Fibroblast of mammary gland (primary cell): ENCODE measurements at regions not wholly inside any gene's neighbourhood (a gene's known extent, or its start where the extent isn't known, plus 50 kb on each side); places are given as distances from the start of the nearest gene placed in this dataset.
"Not testable (repeated sequence)": the region's sequence is repeated elsewhere in the genome, so short reads cannot be mapped to it uniquely, and the experiment has no call there.

ENCODE experiments used
- DNase-seq: peaks from one replicate; pipeline ENCODE4 v3.0.0-alpha.2; 2010; ENCODE audit warnings: low read depth
- H3K4me3 ChIP-seq: 2 replicates; pipeline ENCODE4 v1.5.1; 2011; ENCODE audit warnings: low read depth, mild to moderate bottlenecking, low read length, moderate library complexity; ENCODE audit not compliant: control insufficient read depth
- CTCF ChIP-seq: conservative IDR thresholded peaks from 2 replicates; pipeline ENCODE4 v1.5.1; 2011; ENCODE audit warnings: low read depth, low read length, inconsistent platforms; ENCODE audit not compliant: control insufficient read depth, insufficient read depth

GRCh38 chr9:102362470-102363132 is 624.2 kb upstream of the GRIN3A start:
- H3K4me3 ChIP-seq, result no peak overlapping the region
- no peak for DNase-seq
- TF ChIP-seq CTCF, result no peak

- no peak for DNase-seq
- TF ChIP-seq CTCF, result no peak
- no peak overlapping the region for H3K4me3 ChIP-seq
Measured at GRCh38 chr9:102360846-102361245, 622.4 kb upstream of the GRIN3A start.

- no peak for TF ChIP-seq CTCF
- no peak overlapping the region for H3K4me3 ChIP-seq
- DNase-seq, result no peak
Measured at GRCh38 chr9:102355982-102356381, 617.5 kb upstream of the GRIN3A start.

- no peak for DNase-seq
- H3K4me3 ChIP-seq, result no peak overlapping the region
- TF ChIP-seq CTCF, result no peak
Measured at GRCh38 chr9:102354041-102354440, 615.6 kb upstream of the GRIN3A start.

GRCh38 chr9:102337471-102337870 is 599.0 kb upstream of the GRIN3A start:
- not testable (repeated sequence) for DNase-seq, H3K4me3 ChIP-seq

GRCh38 chr9:102309379-102309778 is 570.9 kb upstream of the GRIN3A start:
- H3K4me3 ChIP-seq, result no peak overlapping the region
- no peak for TF ChIP-seq CTCF
- no peak for DNase-seq

GRCh38 chr9:102295188-102295587 is 556.7 kb upstream of the GRIN3A start:
- DNase-seq, result no peak
- no peak overlapping the region for H3K4me3 ChIP-seq
- TF ChIP-seq CTCF, result no peak
